GM23338 (cell line): ENCODE measurements at regions not wholly inside any gene's neighbourhood (a gene's known extent, or its start where the extent isn't known, plus 50 kb on each side); places are given as distances from the start of the nearest gene placed in this dataset.

ENCODE experiments used
- ATAC-seq: fragments of 200-7000 bp; cut with Tn5 transposase; 3 replicates; pipeline ENCODE4 v1.9.1; 2020
- DNase-seq: peaks from one replicate; pipeline ENCODE4 v3.0.0-alpha.2; 2015; ENCODE audit warnings: low spot score
- H2AFZ ChIP-seq: fragments of 200-600 bp; sonication (generic); 2 replicates; pipeline ENCODE4 v1.8.0; 2016; ENCODE audit warnings: antibody characterized with exemption, mild to moderate bottlenecking, moderate library complexity
- H3F3A ChIP-seq: fragments of 200-600 bp; sonication (generic); replicated peaks from 2 replicates; pipeline ENCODE4 v1.8.0; 2017; ENCODE audit warnings: antibody characterized with exemption, mixed run types, low read depth
- H3K27ac ChIP-seq: fragments of 200-600 bp; sonication (generic); 2 replicates; pipeline ENCODE4 v1.6.1; 2016; ENCODE audit warnings: low read depth
- H3K27me3 ChIP-seq: fragments of 200-600 bp; sonication (generic); 2 replicates; pipeline ENCODE4 v1.8.0; 2016; ENCODE audit warnings: mild to moderate bottlenecking, mixed run types, moderate library complexity; ENCODE audit not compliant: insufficient read depth
- H3K36me3 ChIP-seq: fragments of 200-600 bp; sonication (generic); 2 replicates; pipeline ENCODE4 v1.8.0; 2016; ENCODE audit warnings: mild to moderate bottlenecking; ENCODE audit not compliant: insufficient read depth
- H3K4me1 ChIP-seq: fragments of 200-600 bp; sonication (generic); 2 replicates; pipeline ENCODE4 v1.8.0; 2016; ENCODE audit warnings: mild to moderate bottlenecking, moderate library complexity; ENCODE audit not compliant: insufficient read depth
- H3K4me2 ChIP-seq: fragments of 200-600 bp; sonication (generic); 2 replicates; pipeline ENCODE4 v1.7.1; 2017; ENCODE audit warnings: mixed run types
- H3K4me3 ChIP-seq: fragments of 200-600 bp; sonication (generic); 2 replicates; pipeline ENCODE4 v1.6.1; 2016; ENCODE audit warnings: mixed run types
- H3K79me2 ChIP-seq: fragments of 200-600 bp; sonication (generic); replicated peaks from 2 replicates; pipeline ENCODE4 v1.8.0; 2017; ENCODE audit warnings: mild to moderate bottlenecking; ENCODE audit not compliant: insufficient read depth
- H3K9me2 ChIP-seq: fragments of 200-600 bp; sonication (generic); 2 replicates; pipeline ENCODE4 v1.8.0; 2017; ENCODE audit not compliant: insufficient read depth
- H4K20me1 ChIP-seq: fragments of 200-600 bp; sonication (generic); replicated peaks from 2 replicates; pipeline ENCODE4 v1.8.0; 2017; ENCODE audit warnings: mild to moderate bottlenecking; ENCODE audit not compliant: insufficient read depth
- H3K27ac Mint-ChIP-seq: 2 replicates; pipeline ENCODE4 v1.8.0; 2020; ENCODE audit warnings: inconsistent platforms, mild to moderate bottlenecking, moderate library complexity, mixed read lengths
- H3K27me3 Mint-ChIP-seq: 3 replicates; pipeline ENCODE4 v1.8.0; 2022; ENCODE audit warnings: low read depth, mild to moderate bottlenecking, moderate library complexity, mixed read lengths, inconsistent platforms; ENCODE audit not compliant: insufficient read depth, poor library complexity
- H3K36me3 Mint-ChIP-seq: 3 replicates; pipeline ENCODE4 v1.8.0; 2021; ENCODE audit warnings: low read depth, mild to moderate bottlenecking, inconsistent platforms, moderate library complexity, mixed read lengths
- H3K4me1 Mint-ChIP-seq: 3 replicates; pipeline ENCODE4 v1.8.0; 2020; ENCODE audit warnings: mild to moderate bottlenecking, inconsistent platforms, mixed read lengths
- H3K4me3 Mint-ChIP-seq: 3 replicates; pipeline ENCODE4 v1.8.0; 2021; ENCODE audit warnings: moderate library complexity, mild to moderate bottlenecking, inconsistent platforms, mixed read lengths
- H3K9me3 Mint-ChIP-seq: 3 replicates; pipeline ENCODE4 v1.8.0; 2020; ENCODE audit warnings: moderate library complexity, mild to moderate bottlenecking, inconsistent platforms, mixed read lengths
- CREB1 ChIP-seq: fragments of 250-450 bp; sonication (Bioruptor Pico); IDR thresholded peaks from 2 replicates; pipeline ENCODE4 v1.5.0; 2020; ENCODE audit warnings: low read depth, mild to moderate bottlenecking, moderate library complexity
- EZH2 ChIP-seq: fragments of 200-600 bp; sonication (generic); IDR thresholded peaks from one replicate; pipeline ENCODE4 v1.8.0; 2017; ENCODE audit warnings: antibody characterized with exemption, mild to moderate bottlenecking, low read depth; ENCODE audit not compliant: unreplicated experiment
- EZH2phosphoT487 ChIP-seq: fragments of 200-600 bp; sonication (generic); IDR thresholded peaks from one replicate; pipeline ENCODE4 v1.8.1; 2018; ENCODE audit warnings: antibody characterized with exemption; ENCODE audit not compliant: unreplicated experiment
- JUNB ChIP-seq: IDR thresholded peaks from one replicate; pipeline ENCODE4 v1.6.1; 2016; ENCODE audit warnings: antibody characterized with exemption; ENCODE audit not compliant: unreplicated experiment
- NANOG ChIP-seq: IDR thresholded peaks from 2 replicates; pipeline ENCODE4 v1.6.1; 2016; ENCODE audit warnings: antibody characterized with exemption, borderline replicate concordance
- POLR2AphosphoS5 ChIP-seq: IDR thresholded peaks from 2 replicates; pipeline ENCODE4 v1.6.1; 2016; ENCODE audit warnings: antibody characterized with exemption, low read depth
- STAT1 ChIP-seq: IDR thresholded peaks from one replicate; pipeline ENCODE4 v1.6.1; 2016; ENCODE audit warnings: antibody characterized with exemption; ENCODE audit not compliant: unreplicated experiment
- ZNF114 ChIP-seq: fragments of 250-450 bp; sonication (Bioruptor Pico); IDR thresholded peaks from 2 replicates; pipeline ENCODE4 v1.5.0; 2020; ENCODE audit warnings: mild to moderate bottlenecking, moderate library complexity
- ZNF331 ChIP-seq: fragments of 250-450 bp; sonication (Bioruptor Pico); IDR thresholded peaks from 2 replicates; pipeline ENCODE4 v1.5.0; 2020; ENCODE audit warnings: low read depth, mild to moderate bottlenecking, moderate library complexity
- ZNF462 ChIP-seq: fragments of 250-450 bp; sonication (Bioruptor Pico); IDR thresholded peaks from 2 replicates; pipeline ENCODE4 v1.5.0; 2020; ENCODE audit warnings: mild to moderate bottlenecking, moderate library complexity
- TF ChIP-seq, protein P1 (sequence below): IDR thresholded peaks from 2 replicates; pipeline ENCODE4 v1.6.1; 2016; ENCODE audit warnings: antibody characterized with exemption
- TF ChIP-seq, protein P2 (sequence below), 2 experiments: fragments of 200-600 bp in 1 of 2; sonication (generic) in 1 of 2; conservative IDR thresholded peaks; 2 replicates each; pipeline versions ENCODE4 v1.5.1 to v1.6.1; 2016 to 2017; ENCODE audit warnings: antibody characterized with exemption in 2 of 2, low read depth in 2 of 2, mild to moderate bottlenecking in 2 of 2, moderate library complexity in 1 of 2
- TF ChIP-seq, protein P3 (sequence below): IDR thresholded peaks from one replicate; pipeline ENCODE4 v1.6.1; 2018; ENCODE audit warnings: antibody characterized with exemption; ENCODE audit not compliant: unreplicated experiment

- peaks cover 2% of the 10 kb centered on the region for H3K27me3 Mint-ChIP-seq
- H3K4me3 Mint-ChIP-seq: no peak overlapping the region
- Histone ChIP-seq H3K4me1 (0 out of 2 replicates have a peak, but pooled peaks cover 9% of the 10 kb centered on the region), H3F3A (no peaks in the 10 kb centered on the region), H3K27me3 (no peaks in the 10 kb centered on the region), H3K4me2 (no peak overlapping the region), H3K36me3 (no peaks in the 10 kb centered on the region), H3K27ac (no peak overlapping the region), H3K79me2 (no peaks in the 10 kb centered on the region), H3K4me3 (no peak overlapping the region), H3K9me2 (no peaks in the 10 kb centered on the region), H4K20me1 (no peaks in the 10 kb centered on the region), H2AFZ (no peak overlapping the region)
- H3K36me3 Mint-ChIP-seq: no peaks in the 10 kb centered on the region
- DNase-seq (no peak), ATAC-seq (no peak)
- TF ChIP-seq, protein P1, sequence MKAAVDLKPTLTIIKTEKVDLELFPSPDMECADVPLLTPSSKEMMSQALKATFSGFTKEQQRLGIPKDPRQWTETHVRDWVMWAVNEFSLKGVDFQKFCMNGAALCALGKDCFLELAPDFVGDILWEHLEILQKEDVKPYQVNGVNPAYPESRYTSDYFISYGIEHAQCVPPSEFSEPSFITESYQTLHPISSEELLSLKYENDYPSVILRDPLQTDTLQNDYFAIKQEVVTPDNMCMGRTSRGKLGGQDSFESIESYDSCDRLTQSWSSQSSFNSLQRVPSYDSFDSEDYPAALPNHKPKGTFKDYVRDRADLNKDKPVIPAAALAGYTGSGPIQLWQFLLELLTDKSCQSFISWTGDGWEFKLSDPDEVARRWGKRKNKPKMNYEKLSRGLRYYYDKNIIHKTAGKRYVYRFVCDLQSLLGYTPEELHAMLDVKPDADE: no peak
- TF ChIP-seq NANOG (no peak), CREB1 (no peak), STAT1 (no peak), EZH2 (no peak), JUNB (no peak), ZNF114 (CRISPR knock-in tag) (no peak), ZNF331 (CRISPR knock-in tag) (no peak), EZH2phosphoT487 (no peak), ZNF462 (CRISPR knock-in tag) (no peak), POLR2AphosphoS5 (no peak)
- TF ChIP-seq, protein P2, sequence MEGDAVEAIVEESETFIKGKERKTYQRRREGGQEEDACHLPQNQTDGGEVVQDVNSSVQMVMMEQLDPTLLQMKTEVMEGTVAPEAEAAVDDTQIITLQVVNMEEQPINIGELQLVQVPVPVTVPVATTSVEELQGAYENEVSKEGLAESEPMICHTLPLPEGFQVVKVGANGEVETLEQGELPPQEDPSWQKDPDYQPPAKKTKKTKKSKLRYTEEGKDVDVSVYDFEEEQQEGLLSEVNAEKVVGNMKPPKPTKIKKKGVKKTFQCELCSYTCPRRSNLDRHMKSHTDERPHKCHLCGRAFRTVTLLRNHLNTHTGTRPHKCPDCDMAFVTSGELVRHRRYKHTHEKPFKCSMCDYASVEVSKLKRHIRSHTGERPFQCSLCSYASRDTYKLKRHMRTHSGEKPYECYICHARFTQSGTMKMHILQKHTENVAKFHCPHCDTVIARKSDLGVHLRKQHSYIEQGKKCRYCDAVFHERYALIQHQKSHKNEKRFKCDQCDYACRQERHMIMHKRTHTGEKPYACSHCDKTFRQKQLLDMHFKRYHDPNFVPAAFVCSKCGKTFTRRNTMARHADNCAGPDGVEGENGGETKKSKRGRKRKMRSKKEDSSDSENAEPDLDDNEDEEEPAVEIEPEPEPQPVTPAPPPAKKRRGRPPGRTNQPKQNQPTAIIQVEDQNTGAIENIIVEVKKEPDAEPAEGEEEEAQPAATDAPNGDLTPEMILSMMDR (conservative IDR thresholded peaks at IDR 0.05; ENCODE audit: low read depth in 2 of 2): no peak
- TF ChIP-seq, protein P3, sequence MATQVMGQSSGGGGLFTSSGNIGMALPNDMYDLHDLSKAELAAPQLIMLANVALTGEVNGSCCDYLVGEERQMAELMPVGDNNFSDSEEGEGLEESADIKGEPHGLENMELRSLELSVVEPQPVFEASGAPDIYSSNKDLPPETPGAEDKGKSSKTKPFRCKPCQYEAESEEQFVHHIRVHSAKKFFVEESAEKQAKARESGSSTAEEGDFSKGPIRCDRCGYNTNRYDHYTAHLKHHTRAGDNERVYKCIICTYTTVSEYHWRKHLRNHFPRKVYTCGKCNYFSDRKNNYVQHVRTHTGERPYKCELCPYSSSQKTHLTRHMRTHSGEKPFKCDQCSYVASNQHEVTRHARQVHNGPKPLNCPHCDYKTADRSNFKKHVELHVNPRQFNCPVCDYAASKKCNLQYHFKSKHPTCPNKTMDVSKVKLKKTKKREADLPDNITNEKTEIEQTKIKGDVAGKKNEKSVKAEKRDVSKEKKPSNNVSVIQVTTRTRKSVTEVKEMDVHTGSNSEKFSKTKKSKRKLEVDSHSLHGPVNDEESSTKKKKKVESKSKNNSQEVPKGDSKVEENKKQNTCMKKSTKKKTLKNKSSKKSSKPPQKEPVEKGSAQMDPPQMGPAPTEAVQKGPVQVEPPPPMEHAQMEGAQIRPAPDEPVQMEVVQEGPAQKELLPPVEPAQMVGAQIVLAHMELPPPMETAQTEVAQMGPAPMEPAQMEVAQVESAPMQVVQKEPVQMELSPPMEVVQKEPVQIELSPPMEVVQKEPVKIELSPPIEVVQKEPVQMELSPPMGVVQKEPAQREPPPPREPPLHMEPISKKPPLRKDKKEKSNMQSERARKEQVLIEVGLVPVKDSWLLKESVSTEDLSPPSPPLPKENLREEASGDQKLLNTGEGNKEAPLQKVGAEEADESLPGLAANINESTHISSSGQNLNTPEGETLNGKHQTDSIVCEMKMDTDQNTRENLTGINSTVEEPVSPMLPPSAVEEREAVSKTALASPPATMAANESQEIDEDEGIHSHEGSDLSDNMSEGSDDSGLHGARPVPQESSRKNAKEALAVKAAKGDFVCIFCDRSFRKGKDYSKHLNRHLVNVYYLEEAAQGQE: no peak
- H3K9me3 Mint-ChIP-seq: no peaks in the 10 kb centered on the region
- H3K4me1 Mint-ChIP-seq: peaks cover 18% of the 10 kb centered on the region
- no peak overlapping the region; the same call in 1 of the 2 replicates for H3K27ac Mint-ChIP-seq
Measured at GRCh38 chr4:126396121-126396520, 1081.4 kb downstream of the FAT4 start.
